ENCODE measurements at regions not wholly inside any gene's neighbourhood (a gene's known extent, or its start where the extent isn't known, plus 50 kb on each side); places are given as distances from the start of the nearest gene placed in this dataset.

DNA sequence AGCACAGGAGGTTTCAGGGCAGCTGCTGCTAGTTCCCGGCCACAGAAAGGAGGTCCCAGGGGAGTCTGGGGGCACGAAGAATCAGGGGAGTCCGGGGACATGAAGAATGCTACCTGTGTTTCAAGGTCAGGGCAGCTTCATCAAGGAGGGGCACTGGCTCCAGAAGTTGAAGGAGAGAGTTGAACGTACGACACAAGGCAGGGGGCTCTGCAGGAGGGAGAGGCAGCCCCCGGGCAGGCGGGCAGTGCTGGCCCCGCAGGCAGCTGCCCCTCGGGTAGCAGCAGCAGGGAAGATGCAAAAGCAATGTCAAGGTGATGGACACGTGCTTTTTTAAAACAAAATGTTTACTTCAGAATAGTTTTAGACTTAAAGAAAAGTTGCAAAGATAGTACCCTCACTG, 134.7 kb upstream of the RNF32 start:
- no peaks in the 10 kb centered on the region for H3K36me3 ChIP-seq (ENCODE audit: control insufficient read depth, insufficient read depth, low read length)
- H3K79me2 ChIP-seq (ENCODE audit: control insufficient read depth, insufficient read depth, low read length): no peaks in the 10 kb centered on the region
- H3K9ac ChIP-seq (ENCODE audit: insufficient read depth, low read length): no peak overlapping the region
- TF ChIP-seq EZH2 (IDR thresholded peaks at IDR 0.05; ENCODE audit: low read length, missing control alignments): no peak
- TF ChIP-seq, protein P1, sequence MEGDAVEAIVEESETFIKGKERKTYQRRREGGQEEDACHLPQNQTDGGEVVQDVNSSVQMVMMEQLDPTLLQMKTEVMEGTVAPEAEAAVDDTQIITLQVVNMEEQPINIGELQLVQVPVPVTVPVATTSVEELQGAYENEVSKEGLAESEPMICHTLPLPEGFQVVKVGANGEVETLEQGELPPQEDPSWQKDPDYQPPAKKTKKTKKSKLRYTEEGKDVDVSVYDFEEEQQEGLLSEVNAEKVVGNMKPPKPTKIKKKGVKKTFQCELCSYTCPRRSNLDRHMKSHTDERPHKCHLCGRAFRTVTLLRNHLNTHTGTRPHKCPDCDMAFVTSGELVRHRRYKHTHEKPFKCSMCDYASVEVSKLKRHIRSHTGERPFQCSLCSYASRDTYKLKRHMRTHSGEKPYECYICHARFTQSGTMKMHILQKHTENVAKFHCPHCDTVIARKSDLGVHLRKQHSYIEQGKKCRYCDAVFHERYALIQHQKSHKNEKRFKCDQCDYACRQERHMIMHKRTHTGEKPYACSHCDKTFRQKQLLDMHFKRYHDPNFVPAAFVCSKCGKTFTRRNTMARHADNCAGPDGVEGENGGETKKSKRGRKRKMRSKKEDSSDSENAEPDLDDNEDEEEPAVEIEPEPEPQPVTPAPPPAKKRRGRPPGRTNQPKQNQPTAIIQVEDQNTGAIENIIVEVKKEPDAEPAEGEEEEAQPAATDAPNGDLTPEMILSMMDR (conservative IDR thresholded peaks at IDR 0.05 in 1 of 2, IDR thresholded peaks at IDR 0.05 in 1 of 2; ENCODE audit: low read depth in 1 of 2, low read length in 2 of 2): no peak
- no peak overlapping the region for H3K4me2 ChIP-seq (ENCODE audit: extremely low read depth, insufficient read depth, low read length)
- H2AFZ ChIP-seq (ENCODE audit: low read length): no peak overlapping the region
- H3K27me3 ChIP-seq (ENCODE audit: control insufficient read depth, insufficient read depth, low read length): no peaks in the 10 kb centered on the region
- no peak overlapping the region for H3K27ac ChIP-seq (ENCODE audit: insufficient read depth, low read length)
- H3K9me3 ChIP-seq (ENCODE audit: control insufficient read depth, insufficient read depth, low read depth, low read length): no peaks in the 10 kb centered on the region
- H3K4me3 ChIP-seq (replicated peaks in 1 of 4; ENCODE audit: control extremely low read depth in 1 of 4, insufficient read depth in 1 of 4, low read depth in 3 of 4, low read length in 4 of 4): no peak overlapping the region
- DNase-seq (ENCODE audit: low read depth in 2 of 2): no peak
- no peaks in the 10 kb centered on the region for H3K4me1 ChIP-seq (ENCODE audit: control insufficient read depth, extremely low read depth, insufficient read depth, low read length)
- H4K20me1 ChIP-seq (ENCODE audit: control insufficient read depth, extremely low read depth, insufficient read depth, low read length): no peaks in the 10 kb centered on the region

DNA sequence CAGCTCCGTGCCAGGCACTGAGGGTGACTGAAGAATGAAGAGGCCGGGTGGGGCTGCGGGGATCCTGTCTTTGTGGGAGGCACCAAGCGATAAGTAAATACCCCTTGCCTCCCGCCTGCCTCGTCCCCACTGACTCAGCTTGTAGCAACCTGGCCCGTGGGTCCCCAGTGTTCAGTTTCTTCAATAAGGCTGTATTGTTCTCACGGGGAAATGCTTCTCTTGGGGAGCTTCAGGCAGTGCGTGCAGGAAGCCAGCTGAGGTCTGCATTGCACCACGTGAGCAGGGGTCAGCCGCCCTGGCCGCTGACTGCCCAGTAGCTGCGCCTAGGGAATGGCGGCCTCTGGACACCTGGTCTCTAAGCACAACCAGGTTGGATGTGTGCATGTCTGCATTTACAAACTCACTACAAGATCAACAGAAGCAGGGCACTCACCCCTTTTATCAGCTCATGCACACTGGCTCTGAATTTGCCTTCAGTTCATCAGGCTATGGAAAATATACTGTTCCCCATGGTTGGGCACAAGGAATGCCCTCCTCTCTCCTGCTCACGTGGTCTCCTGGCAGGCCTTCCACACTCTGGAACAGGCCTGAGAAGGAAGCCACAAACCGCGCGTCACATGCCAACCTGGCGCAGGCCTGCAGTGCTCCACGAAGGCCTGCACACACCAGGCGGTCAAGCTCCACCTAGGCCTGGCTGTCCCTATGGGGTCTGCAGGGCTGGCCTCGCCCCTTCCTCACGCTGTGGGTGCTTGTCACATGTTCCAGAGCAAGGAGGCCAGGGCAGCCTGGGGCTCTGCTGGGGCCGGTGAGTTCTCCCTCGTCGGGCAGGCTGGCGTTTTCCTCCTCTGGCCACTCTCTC, 135.7 kb upstream of the RNF32 start:
- Histone ChIP-seq H3K4me2 (ENCODE audit: extremely low read depth, insufficient read depth, low read length) (no peak overlapping the region), H3K4me1 (ENCODE audit: control insufficient read depth, extremely low read depth, insufficient read depth, low read length) (no peaks in the 10 kb centered on the region), H4K20me1 (ENCODE audit: control insufficient read depth, extremely low read depth, insufficient read depth, low read length) (no peaks in the 10 kb centered on the region), H3K27ac (ENCODE audit: insufficient read depth, low read length) (no peak overlapping the region), H3K9me3 (ENCODE audit: control insufficient read depth, insufficient read depth, low read depth, low read length) (no peaks in the 10 kb centered on the region), H3K4me3 (replicated peaks in 1 of 4; ENCODE audit: control extremely low read depth in 1 of 4, insufficient read depth in 1 of 4, low read depth in 3 of 4, low read length in 4 of 4) (no peak overlapping the region), H3K9ac (ENCODE audit: insufficient read depth, low read length) (no peak overlapping the region), H3K79me2 (ENCODE audit: control insufficient read depth, insufficient read depth, low read length) (no peaks in the 10 kb centered on the region), H3K36me3 (ENCODE audit: control insufficient read depth, insufficient read depth, low read length) (no peaks in the 10 kb centered on the region), H3K27me3 (ENCODE audit: control insufficient read depth, insufficient read depth, low read length) (no peaks in the 10 kb centered on the region), H2AFZ (ENCODE audit: low read length) (no peak overlapping the region)
- no peak for DNase-seq (ENCODE audit: low read depth in 2 of 2)
- TF ChIP-seq, protein P1 (conservative IDR thresholded peaks at IDR 0.05 in 1 of 2, IDR thresholded peaks at IDR 0.05 in 1 of 2; ENCODE audit: low read depth in 1 of 2, low read length in 2 of 2): no peak
- TF ChIP-seq EZH2 (IDR thresholded peaks at IDR 0.05; ENCODE audit: low read length, missing control alignments): no peak

DNA sequence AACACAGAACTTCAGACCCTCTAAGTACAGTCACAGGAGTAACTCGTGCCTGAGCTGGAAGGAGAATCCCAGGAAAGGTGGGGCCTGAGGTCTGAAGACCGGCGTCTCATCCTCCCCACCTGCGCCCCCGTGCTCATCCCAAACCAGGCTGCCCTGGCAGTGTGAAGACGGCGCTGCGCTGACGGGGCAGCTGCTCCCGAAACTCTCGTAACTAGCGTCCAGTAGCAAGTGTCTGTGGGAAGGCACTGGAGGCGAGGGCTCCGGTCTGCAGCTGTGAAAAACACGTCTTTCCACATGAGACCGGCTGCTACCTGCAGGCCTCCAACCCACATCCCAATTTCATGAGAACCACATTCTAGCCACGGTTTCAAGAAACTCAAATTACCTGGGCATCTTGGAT, 136.6 kb upstream of the RNF32 start:
- no peak for DNase-seq (ENCODE audit: low read depth in 2 of 2)
- no peak overlapping the region for H3K9ac ChIP-seq (ENCODE audit: insufficient read depth, low read length)
- TF ChIP-seq, protein P1 (conservative IDR thresholded peaks at IDR 0.05 in 1 of 2, IDR thresholded peaks at IDR 0.05 in 1 of 2; ENCODE audit: low read depth in 1 of 2, low read length in 2 of 2): no peak
- no peak for TF ChIP-seq EZH2 (IDR thresholded peaks at IDR 0.05; ENCODE audit: low read length, missing control alignments)

More for the DNA sequence above, 136.6 kb upstream of the RNF32 start:
- H3K4me1 ChIP-seq (ENCODE audit: control insufficient read depth, extremely low read depth, insufficient read depth, low read length): no peaks in the 10 kb centered on the region
- H3K4me2 ChIP-seq (ENCODE audit: extremely low read depth, insufficient read depth, low read length): no peak overlapping the region
- H3K36me3 ChIP-seq (ENCODE audit: control insufficient read depth, insufficient read depth, low read length): no peaks in the 10 kb centered on the region
- H3K79me2 ChIP-seq (ENCODE audit: control insufficient read depth, insufficient read depth, low read length): no peaks in the 10 kb centered on the region
- H3K27me3 ChIP-seq (ENCODE audit: control insufficient read depth, insufficient read depth, low read length): no peaks in the 10 kb centered on the region
- no peaks in the 10 kb centered on the region for H3K9me3 ChIP-seq (ENCODE audit: control insufficient read depth, insufficient read depth, low read depth, low read length)
- H3K4me3 ChIP-seq (replicated peaks in 1 of 4; ENCODE audit: control extremely low read depth in 1 of 4, insufficient read depth in 1 of 4, low read depth in 3 of 4, low read length in 4 of 4): no peak overlapping the region
- no peak overlapping the region for H3K27ac ChIP-seq (ENCODE audit: insufficient read depth, low read length)
- H4K20me1 ChIP-seq (ENCODE audit: control insufficient read depth, extremely low read depth, insufficient read depth, low read length): no peaks in the 10 kb centered on the region
- no peak overlapping the region for H2AFZ ChIP-seq (ENCODE audit: low read length)
